Dedifferentiated amniotic fluid mesenchymal stem cell (primary cell): ENCODE measurements at regions not wholly inside any gene's neighbourhood (a gene's known extent, or its start where the extent isn't known, plus 50 kb on each side); places are given as distances from the start of the nearest gene placed in this dataset.
"Not testable (repeated sequence)": the region's sequence is repeated elsewhere in the genome, so short reads cannot be mapped to it uniquely, and the experiment has no call there.

Experiments
- DNase-seq: peaks from one replicate; pipeline ENCODE4 v3.0.0-alpha.2; 2016; ENCODE audit errors: extremely low spot score

- no peak for DNase-seq
Observed at GRCh38 chr3:163817015-163817414, 1261.3 kb downstream of the SI start.

DNA sequence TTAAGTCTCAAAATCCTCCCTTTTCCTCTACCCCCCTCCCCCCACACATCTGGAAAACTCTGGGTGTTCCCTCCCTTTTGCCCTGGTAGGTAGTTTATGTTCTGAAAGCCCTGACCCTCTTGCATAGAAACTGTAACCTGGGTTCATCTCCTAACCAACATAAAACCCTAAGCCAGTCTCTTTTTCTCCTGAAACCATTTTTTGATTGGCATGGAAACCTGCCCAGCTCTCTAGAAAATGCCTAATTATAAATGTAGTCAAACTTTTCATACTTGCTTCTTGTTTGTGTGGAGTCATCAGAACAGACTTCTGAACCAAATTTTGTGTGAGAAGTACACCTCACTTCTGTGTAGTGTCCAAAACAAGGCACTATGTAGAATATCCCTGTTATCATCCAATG lies 1264.4 kb downstream of the SI start:
- DNase-seq, result no peak

GRCh38 chr3:163812006-163812405 lies 1266.3 kb downstream of the SI start:
- DNase-seq, result no peak

GRCh38 chr3:163809540-163809993 lies 1268.7 kb downstream of the SI start:
- DNase-seq, result no peak

DNA sequence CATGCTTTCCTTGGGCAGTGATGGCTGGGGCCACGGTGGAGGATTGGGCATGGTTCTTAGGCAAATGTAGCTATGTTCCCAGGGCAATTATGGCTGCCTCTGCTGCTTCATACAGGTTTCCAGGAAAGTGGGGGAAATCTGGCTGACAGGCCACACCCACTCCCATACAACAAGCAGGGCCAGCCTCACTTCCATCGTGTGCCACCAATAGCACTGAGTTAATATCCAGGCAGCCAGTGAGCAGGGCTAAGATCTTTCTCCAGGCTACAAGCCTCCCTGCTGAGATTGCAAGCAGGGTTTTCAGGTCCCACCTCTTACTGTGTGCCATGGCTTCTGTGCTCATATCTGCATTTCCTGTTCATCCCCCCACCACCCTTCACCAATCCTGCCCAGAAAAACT lies 1291.9 kb downstream of the SI start:
- no peak for DNase-seq

DNA sequence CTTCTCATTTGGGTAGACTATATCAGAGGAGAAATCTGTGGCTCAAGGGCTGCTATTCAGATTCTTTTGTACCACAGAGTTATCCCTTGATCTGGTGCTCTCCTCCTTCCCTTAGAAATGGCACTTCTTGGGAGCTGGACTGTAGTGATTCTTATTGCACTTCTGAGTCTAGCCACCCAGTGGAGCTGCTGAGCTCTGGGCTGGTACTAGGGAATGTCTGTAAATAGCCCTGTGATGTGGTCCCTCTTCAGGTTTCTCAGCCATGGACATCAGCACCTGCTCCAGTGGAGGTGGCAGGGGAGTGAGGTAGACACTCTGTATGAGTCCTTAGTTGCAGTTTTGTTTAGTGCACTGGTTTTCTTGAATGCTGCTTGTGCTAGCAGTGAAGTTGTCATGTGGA lies 1292.6 kb downstream of the SI start:
- no peak for DNase-seq

DNA sequence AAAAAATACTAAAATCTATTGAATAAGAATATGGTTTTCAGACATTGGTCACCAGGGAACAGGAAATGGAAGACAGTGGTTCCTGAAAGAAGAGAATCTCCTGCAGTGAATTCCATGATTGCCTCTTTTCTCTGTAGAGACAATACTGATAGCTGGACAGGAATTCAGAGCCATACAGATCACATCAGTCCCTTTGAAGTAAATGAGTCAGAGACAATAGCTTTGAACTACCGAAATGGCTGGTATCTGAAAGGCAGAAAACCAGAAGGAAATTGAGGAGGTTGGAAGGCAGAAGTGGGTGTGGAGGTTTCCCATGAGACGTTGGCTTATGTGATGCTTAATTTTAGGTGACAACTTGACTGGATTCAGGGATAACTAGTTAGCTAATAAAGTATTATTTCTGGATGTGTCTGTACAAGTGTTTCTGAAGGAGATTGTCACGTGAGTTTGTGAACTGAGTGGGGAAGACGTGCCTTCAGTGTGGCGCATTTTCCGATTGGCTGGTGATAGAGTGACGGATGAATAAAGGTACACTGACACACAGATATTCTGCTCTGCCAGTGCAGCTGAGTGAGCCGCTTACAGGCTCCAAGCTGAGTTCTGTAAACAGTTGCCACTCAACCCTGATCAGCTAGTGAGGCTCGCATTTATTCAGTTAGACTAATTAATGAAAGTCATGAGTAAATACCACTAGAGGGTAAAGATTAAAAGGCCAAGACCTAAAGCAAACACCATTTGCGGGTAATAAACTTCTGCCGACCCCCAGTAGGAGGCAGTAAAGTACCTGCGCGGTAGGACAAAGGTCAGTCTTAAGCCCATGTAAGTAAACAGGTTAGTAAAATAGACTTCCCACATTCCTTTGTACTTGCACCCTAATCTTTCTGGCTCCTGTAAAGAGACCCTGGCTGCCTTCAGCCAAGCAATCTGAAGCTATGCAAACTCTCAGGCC lies 1298.6 kb downstream of the SI start:
- DNase-seq, result no peak

DNA sequence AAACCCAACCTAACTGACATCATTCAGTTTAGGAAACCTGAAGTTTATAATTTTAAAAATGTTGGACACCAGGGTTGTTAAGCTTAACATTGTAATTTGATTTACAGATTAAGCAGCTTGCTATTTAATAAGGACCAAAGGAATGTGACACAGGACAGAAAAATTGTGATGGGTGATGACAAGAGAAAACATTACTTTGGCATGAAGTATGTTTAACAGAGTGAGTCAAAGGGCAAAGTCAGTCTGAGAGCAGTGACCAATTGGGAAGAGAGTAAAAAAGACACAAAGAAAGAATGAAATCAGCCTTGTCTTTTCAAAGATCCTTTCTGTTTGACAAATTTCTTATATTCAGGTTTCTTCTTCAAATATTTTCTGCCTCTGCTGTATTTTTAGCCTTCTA lies 1301.6 kb downstream of the SI start:
- DNase-seq, result no peak

- DNase-seq, result no peak
Observed at GRCh38 chr3:163773136-163773535, 1305.2 kb downstream of the SI start.

GRCh38 chr3:163768048-163768447 lies 1310.2 kb downstream of the SI start:
- DNase-seq, result no peak

DNA sequence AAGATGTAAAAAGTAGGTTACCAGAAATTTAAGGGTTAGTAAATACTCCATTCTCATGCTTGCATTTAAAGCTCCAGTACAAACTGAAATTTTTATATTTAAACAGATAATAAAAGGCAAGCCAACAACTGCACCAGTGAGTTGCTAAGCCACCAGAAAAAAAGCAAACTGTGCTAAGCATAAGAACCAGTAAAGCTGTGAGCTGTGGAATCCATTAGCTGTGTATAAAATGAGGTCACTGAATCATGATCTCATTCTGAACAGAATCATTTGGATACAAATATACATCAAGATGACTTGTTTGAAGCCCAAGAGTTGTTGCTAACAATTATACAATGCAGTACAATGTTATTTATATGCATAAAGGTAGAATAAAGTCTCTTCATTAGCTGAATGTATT lies 1312.2 kb downstream of the SI start:
- DNase-seq, result no peak

DNA sequence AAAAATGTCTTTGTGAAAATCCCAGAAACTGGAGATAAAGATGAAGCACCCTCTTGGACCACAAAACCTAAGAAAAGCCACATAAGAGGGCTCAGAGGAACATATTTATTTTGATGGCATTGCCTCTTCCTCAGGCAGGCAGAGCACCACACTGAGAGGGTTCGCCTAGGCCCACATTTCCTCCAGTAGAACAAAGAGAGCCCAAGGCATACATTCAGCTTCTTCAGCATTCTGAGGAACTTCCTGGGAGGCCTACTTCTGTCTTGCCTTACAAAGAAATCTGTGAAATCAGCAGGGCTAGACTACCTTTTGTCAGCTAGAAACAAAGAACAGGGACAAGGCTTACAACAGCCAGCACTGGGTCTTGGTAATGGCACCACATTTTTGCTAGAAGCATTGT lies 1325.3 kb downstream of the SI start:
- no peak for DNase-seq

DNA sequence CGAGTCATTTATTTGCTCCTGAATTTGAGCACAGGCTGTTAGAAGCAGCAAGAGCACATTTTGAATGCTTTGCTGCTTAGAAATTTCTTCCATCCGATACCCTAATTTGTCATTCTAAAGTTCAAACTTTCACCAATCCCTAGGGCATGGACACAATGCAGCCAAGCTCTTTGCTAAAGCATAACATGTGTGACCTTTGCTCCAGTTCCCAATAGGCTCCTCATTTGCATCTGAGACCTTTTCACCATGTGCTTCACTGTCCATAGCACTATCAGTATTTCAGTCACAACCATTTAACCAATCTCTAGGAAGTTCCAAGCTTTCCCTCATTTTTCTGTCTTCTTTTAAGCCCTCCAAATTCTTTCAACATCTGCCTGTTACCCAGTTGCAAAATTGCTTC lies 1333.1 kb downstream of the SI start:
- no peak for DNase-seq

GRCh38 chr3:163735394-163735793 lies 1342.9 kb downstream of the SI start:
- DNase-seq, result no peak

GRCh38 chr3:163730684-163731083 lies 1347.6 kb downstream of the SI start:
- DNase-seq, result no peak

GRCh38 chr3:163726125-163726524 lies 1352.2 kb downstream of the SI start:
- DNase-seq, result no peak

- DNase-seq, result no peak
Observed at GRCh38 chr3:163722405-163722804, 1355.9 kb downstream of the SI start.

DNA sequence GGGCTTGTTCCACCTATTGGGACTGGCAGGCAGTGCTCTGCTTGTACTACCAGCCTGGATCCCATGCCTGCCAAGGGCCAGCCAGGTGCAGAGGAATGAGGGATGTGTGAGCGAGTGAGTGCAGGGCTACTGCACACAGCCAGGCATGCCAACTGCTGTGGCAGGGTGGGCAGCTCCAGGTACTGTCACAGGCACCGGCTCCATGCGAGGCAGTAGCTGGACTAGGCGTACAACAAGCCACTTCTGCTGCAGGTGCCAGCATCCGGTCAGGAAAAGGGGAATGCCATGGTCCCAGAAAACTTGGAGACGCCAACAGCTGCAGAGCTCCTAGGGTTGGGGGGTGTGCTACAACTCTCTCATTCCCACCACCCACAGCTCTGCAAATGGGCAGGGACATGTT lies 1356.7 kb downstream of the SI start:
- DNase-seq, result no peak

- no peak for DNase-seq
Observed at GRCh38 chr3:163717377-163717776, 1360.9 kb downstream of the SI start.

- no peak for DNase-seq
Observed at GRCh38 chr3:163708428-163708827, 1369.9 kb downstream of the SI start.

DNA sequence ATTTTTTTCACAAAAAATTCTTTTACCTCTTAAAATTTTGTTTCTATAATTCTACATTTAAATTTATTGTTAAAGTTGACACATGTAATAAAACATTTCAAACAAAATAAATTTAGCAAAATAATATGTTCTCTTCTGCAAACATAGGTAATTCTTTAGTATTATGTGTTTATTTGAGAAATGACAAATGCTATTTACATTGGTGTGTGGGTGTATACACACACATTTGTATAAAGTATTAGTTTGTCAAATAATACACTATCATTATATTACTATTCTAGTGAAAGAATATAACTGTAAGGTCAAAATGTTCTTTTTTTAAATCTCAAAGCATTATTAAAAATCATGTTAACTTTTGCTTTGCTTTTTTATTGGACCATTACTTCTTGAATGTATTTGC lies 1370.6 kb downstream of the SI start:
- no peak for DNase-seq

- not testable (repeated sequence) for DNase-seq
Observed at GRCh38 chr3:163698221-163698620, 1380.1 kb downstream of the SI start.

- DNase-seq, result no peak
Observed at GRCh38 chr3:163692494-163692893, 1385.8 kb downstream of the SI start.

DNA sequence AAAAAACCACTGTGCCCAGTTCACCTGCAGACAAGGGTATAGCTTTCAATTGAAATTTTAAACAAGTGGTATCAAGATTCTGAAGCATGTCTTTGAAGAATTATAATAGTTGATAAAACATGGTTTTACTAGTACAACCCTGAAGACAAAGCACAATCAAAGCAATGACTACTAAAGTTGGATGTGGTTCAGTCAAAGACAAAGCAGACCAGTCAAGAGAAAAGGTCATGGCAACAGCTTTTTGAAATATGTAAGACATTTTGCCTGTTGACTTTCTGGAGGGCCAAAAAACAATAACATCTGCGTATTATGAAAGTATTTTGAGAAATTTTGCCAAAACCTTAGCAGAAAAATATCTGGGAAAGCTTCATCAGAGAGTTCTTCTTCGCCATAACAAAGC lies 1393.6 kb downstream of the SI start:
- DNase-seq, result no peak
